GM19395 (cell line): ENCODE measurements at regions not wholly inside any gene's neighbourhood (a gene's known extent, or its start where the extent isn't known, plus 50 kb on each side); places are given as distances from the start of the nearest gene placed in this dataset.
"Not testable (repeated sequence)": the region's sequence is repeated elsewhere in the genome, so short reads cannot be mapped to it uniquely, and the experiment has no call there.

Source experiments
- ATAC-seq: cut with Tn5 transposase; IDR thresholded peaks from one replicate; pipeline ENCODE4 v1.9.1; 2021; ENCODE audit warnings: mild to moderate bottlenecking, moderate library complexity; ENCODE audit not compliant: unreplicated experiment

GRCh38 chr16:63473725-63474124 is 1437.5 kb upstream of the CDH8 start:
- ATAC-seq: no peak

GRCh38 chr16:63467513-63467912 is 1431.3 kb upstream of the CDH8 start:
- no peak for ATAC-seq

GRCh38 chr16:63462316-63462715 is 1426.1 kb upstream of the CDH8 start:
- no peak for ATAC-seq

GRCh38 chr16:63461248-63461841 is 1425.1 kb upstream of the CDH8 start:
- ATAC-seq: no peak

GRCh38 chr16:63458846-63459245 is 1422.6 kb upstream of the CDH8 start:
- ATAC-seq: no peak

GRCh38 chr16:63457869-63458268 is 1421.6 kb upstream of the CDH8 start:
- no peak for ATAC-seq

GRCh38 chr16:63453261-63453660 is 1417.0 kb upstream of the CDH8 start:
- no peak for ATAC-seq

GRCh38 chr16:63447121-63447520 is 1410.9 kb upstream of the CDH8 start:
- no peak for ATAC-seq

GRCh38 chr16:63442246-63442645 is 1406.0 kb upstream of the CDH8 start:
- ATAC-seq: no peak

GRCh38 chr16:63426275-63426870 is 1390.1 kb upstream of the CDH8 start:
- no peak for ATAC-seq

GRCh38 chr16:63422715-63423114 is 1386.5 kb upstream of the CDH8 start:
- no peak for ATAC-seq

GRCh38 chr16:63416712-63417111 is 1380.5 kb upstream of the CDH8 start:
- no peak for ATAC-seq

- no peak for ATAC-seq
These were observed 1378.8 kb upstream of the CDH8 start for GRCh38 chr16:63415014-63415413.

- ATAC-seq: no peak
These were observed 1374.4 kb upstream of the CDH8 start for GRCh38 chr16:63410594-63410993.

- no peak for ATAC-seq
These were observed 1367.6 kb upstream of the CDH8 start for GRCh38 chr16:63403792-63404191.

- not testable (repeated sequence) for ATAC-seq
These were observed 1352.0 kb upstream of the CDH8 start for GRCh38 chr16:63388277-63388676.

GRCh38 chr16:63385714-63386432 is 1349.6 kb upstream of the CDH8 start:
- ATAC-seq: no peak

- ATAC-seq: no peak
These were observed 1337.5 kb upstream of the CDH8 start for GRCh38 chr16:63373744-63374143.

GRCh38 chr16:63372815-63373214 is 1336.6 kb upstream of the CDH8 start:
- no peak for ATAC-seq

GRCh38 chr16:63372283-63372682 is 1336.0 kb upstream of the CDH8 start:
- ATAC-seq: no peak

- no peak for ATAC-seq
These were observed 1329.5 kb upstream of the CDH8 start for GRCh38 chr16:63365649-63366304.

GRCh38 chr16:63363738-63364137 is 1327.5 kb upstream of the CDH8 start:
- no peak for ATAC-seq
